Aorta (tissue), 5 donors: ENCODE measurements at regions not wholly inside any gene's neighbourhood (a gene's known extent, or its start where the extent isn't known, plus 50 kb on each side); places are given as distances from the start of the nearest gene placed in this dataset.
A peak's percentile ranks its signal among the peaks of the same experiment; 100 is the strongest.

Experiments
- ATAC-seq: fragments of 200-7000 bp; cut with Tn5 transposase; one replicate; pipeline ENCODE4 v1.9.1; 2022; ENCODE audit warnings: moderate library complexity; ENCODE audit not compliant: low FRiP score
- DNase-seq, 2 donors: peaks; one replicate each; pipeline ENCODE4 v3.0.0-alpha.2; 2020
- H3K27ac ChIP-seq, 2 donors: one replicate each; pipeline ENCODE4 v1.5.1; 2013; ENCODE audit warnings: low read length in 2 of 2, mild to moderate bottlenecking in 2 of 2, moderate library complexity in 2 of 2, control low read depth in 1 of 2, inconsistent platforms in 1 of 2, low read depth in 1 of 2
- H3K27me3 ChIP-seq, 2 donors: one replicate each; pipeline ENCODE4 v1.6.1; 2013; ENCODE audit warnings: control low read depth in 1 of 2, low read length in 1 of 2, mild to moderate bottlenecking in 1 of 2, moderate library complexity in 1 of 2; ENCODE audit not compliant: insufficient read depth in 2 of 2, control insufficient read depth in 1 of 2
- H3K36me3 ChIP-seq, 2 donors: one replicate each; pipeline ENCODE4 v1.6.1; 2013; ENCODE audit warnings: control low read depth in 1 of 2, low read length in 1 of 2, mild to moderate bottlenecking in 1 of 2; ENCODE audit not compliant: insufficient read depth in 2 of 2, control insufficient read depth in 1 of 2
- H3K4me1 ChIP-seq, 2 donors: one replicate each; pipeline ENCODE4 v1.6.1; 2013; ENCODE audit warnings: low read length in 2 of 2, control low read depth in 1 of 2, mild to moderate bottlenecking in 1 of 2, moderate library complexity in 1 of 2; ENCODE audit not compliant: insufficient read depth in 2 of 2, control insufficient read depth in 1 of 2
- H3K4me3 ChIP-seq, 2 donors: one replicate each; pipeline ENCODE4 v1.5.1; 2013; ENCODE audit warnings: low read length in 2 of 2, control low read depth in 1 of 2, mild to moderate bottlenecking in 1 of 2
- H3K9me3 ChIP-seq: one replicate; pipeline ENCODE4 v1.6.1; 2013; ENCODE audit warnings: mild to moderate bottlenecking, low read length; ENCODE audit not compliant: control insufficient read depth
- WGBS, 2 donors: extraction: QIAGEN DNeasy Blood & Tissue Kit; methylation state at CpG; one replicate each; pipeline ENCODE4 v1.1.7; 2013; 5-methylcytosine and 5-hydroxymethylcytosine counted together
- intact Hi-C, 2 donors: fragments of 100-400 bp; cut with DNase I; formaldehyde crosslinking; loops; one replicate each; pipeline versions ENCODE4 v1.14.2 to v1.15.0; 2022
- donor health status: healthy with polysubstance abuse.
- donor health status: Bipolar disorder and iron deficiency.
- donor health status: DM: no; HTN: no; CAD: no.
- donor health status: DM: no; HTN: no; CAD: no.
- donor health status: DM: yes; HTN: yes; CAD: no.

- Histone ChIP-seq H3K27me3 (no peaks in the 10 kb centered on the region), H3K36me3 (no peaks in the 10 kb centered on the region), H3K9me3 (no peaks in the 10 kb centered on the region), H3K27ac (peak overlapping the region; percentile 96 to 98), H3K4me1 (peaks cover 2 to 8% of the 10 kb centered on the region in 2 donors), H3K4me3 (no peak overlapping the region)
- WGBS, 2 donors: 25% methylated on average over 12 of the region's 12 CpGs
- ATAC-seq (peak; percentile 94), DNase-seq (peak; percentile 86 to 91)
- intact Hi-C loops: no loop called here
Observed at GRCh38 chr10:22849077-22849805, 78.6 kb upstream of the ARMC3 start.

DNA sequence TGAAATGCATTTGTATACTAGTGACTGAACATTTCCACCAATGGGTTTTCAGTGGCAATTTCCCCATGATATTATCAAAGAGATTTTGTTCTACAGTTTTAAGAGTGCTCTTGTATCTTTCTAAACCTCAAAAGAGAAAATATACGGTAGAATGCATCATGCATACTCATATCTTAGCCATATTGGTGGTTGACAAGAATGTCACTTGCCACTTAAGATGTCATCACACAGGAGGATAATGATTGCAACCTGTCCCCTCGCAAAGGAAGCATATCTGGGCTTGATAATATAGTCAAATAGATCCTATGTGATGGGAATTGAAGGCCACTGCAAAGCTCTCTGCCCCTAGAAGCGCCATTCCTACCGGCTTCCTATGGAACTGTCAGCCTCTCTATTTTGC is 79.3 kb upstream of the ARMC3 start:
- Histone ChIP-seq H3K27ac (peak overlapping the region; percentile 96 to 98), H3K27me3 (no peaks in the 10 kb centered on the region), H3K36me3 (no peaks in the 10 kb centered on the region), H3K9me3 (no peaks in the 10 kb centered on the region), H3K4me1 (peaks cover 2 to 9% of the 10 kb centered on the region in 2 donors), H3K4me3 (no peak overlapping the region)
- intact Hi-C loops: no loop called here
- DNase-seq: no peak
- no peak for ATAC-seq
- 94 to 96% methylated on average over 4 of the region's 4 CpGs for WGBS, 2 donors

DNA sequence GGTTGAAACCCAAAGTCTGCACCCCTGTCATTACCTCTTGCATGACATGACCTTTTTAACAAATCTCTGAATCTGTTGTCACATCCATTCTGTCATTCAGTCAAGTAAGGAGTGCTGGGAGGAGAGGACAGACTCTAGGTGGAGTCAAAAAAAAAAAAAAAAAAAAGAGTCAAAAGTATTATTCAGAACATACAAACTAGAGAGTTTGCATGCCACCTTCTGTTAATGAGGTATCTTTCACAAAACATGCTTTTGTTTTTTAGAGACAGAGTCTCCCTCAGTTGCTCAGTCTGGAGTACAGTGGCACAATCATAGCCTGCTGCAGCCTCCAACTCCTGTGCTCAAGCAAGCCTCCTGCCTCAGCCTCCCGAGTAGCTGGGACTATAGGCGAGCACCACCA is 81.6 kb upstream of the ARMC3 start:
- intact Hi-C loops: no loop called here
- ATAC-seq: no peak

GRCh38 chr10:22839639-22840038 is 88.2 kb upstream of the ARMC3 start:
- Histone ChIP-seq H3K27me3 (no peaks in the 10 kb centered on the region), H3K36me3 (no peaks in the 10 kb centered on the region), H3K4me1 (peaks cover 0 to 5% of the 10 kb centered on the region in 2 donors), H3K9me3 (no peaks in the 10 kb centered on the region), H3K27ac (no peak overlapping the region), H3K4me3 (no peak overlapping the region)
- no peak for DNase-seq
- 81 to 86% methylated on average over 5 of the region's 5 CpGs for WGBS, 2 donors
- intact Hi-C loops: no loop called here
- ATAC-seq: no peak

More for the DNA sequence above, 81.6 kb upstream of the ARMC3 start:
- Histone ChIP-seq H3K9me3 (no peaks in the 10 kb centered on the region), H3K27ac (no peak overlapping the region), H3K27me3 (no peaks in the 10 kb centered on the region), H3K4me3 (no peak overlapping the region), H3K36me3 (no peaks in the 10 kb centered on the region), H3K4me1 (peaks cover 0 to 9% of the 10 kb centered on the region in 2 donors)
- WGBS, 2 donors: 96 to 100% methylated on average over 2 of the region's 2 CpGs
- DNase-seq: no peak

DNA sequence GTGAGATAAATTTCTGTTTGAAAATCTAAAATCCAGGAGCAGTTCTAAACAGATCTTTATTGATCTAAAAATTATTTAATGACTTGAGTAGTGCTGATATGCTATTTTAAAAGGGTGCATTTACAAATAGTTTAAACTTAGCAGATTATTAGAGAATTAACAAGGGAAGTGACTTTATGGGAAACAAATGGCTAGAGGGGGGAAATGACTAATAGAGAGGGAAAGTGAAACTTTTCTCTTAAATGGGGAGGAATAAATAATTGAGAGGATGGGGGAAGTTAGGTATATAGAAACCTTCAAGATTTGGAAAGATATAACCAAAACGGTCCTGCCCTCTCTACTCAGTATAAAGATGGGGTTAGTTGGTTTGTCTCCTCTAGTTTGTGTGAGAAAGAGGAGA is 90.1 kb upstream of the ARMC3 start:
- H3K36me3 ChIP-seq: no peaks in the 10 kb centered on the region
- DNase-seq (no peak), ATAC-seq (no peak)
- H3K4me1 ChIP-seq: no peaks in the 10 kb centered on the region
- 77 to 90% methylated on average over 1 of the region's 1 CpG for WGBS, 2 donors
- intact Hi-C loops: no loop called here
- H3K27me3 ChIP-seq: no peaks in the 10 kb centered on the region
- no peak overlapping the region for H3K27ac ChIP-seq
- no peak overlapping the region for H3K4me3 ChIP-seq
- H3K9me3 ChIP-seq: no peaks in the 10 kb centered on the region

GRCh38 chr10:22837351-22837750 is 90.5 kb upstream of the ARMC3 start:
- intact Hi-C loops: no loop called here
- no peaks in the 10 kb centered on the region for H3K9me3 ChIP-seq
- WGBS, 2 donors: 75 to 78% methylated on average over 7 of the region's 7 CpGs
- no peak for DNase-seq
- H3K4me1 ChIP-seq: no peaks in the 10 kb centered on the region
- H3K36me3 ChIP-seq: no peaks in the 10 kb centered on the region
- no peak overlapping the region for H3K27ac ChIP-seq
- no peak overlapping the region for H3K4me3 ChIP-seq
- no peak for ATAC-seq
- no peaks in the 10 kb centered on the region for H3K27me3 ChIP-seq

DNA sequence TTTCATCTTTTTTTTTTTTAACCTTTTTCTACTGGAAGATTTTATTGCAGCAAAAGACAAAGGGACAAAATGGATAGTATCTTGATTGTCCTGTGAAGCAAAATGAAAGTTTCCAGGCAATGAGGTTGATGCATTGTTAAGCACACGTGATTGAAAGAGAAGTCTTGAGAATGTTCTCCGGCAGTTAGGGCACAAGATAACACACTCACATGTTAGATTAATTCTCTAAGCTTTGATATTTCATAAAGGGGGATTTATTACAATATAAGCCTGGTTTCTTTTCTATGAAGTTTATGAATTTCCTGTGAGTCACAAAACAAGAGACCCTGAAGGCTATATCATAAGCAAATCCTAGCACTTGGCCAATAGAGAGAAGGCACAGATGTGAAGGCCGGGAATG is 93.4 kb upstream of the ARMC3 start:
- DNase-seq (no peak), ATAC-seq (no peak)
- 80 to 87% methylated on average over 3 of the region's 3 CpGs for WGBS, 2 donors
- Histone ChIP-seq H3K36me3 (no peaks in the 10 kb centered on the region), H3K4me3 (no peak overlapping the region), H3K27ac (no peak overlapping the region), H3K27me3 (no peaks in the 10 kb centered on the region), H3K9me3 (no peaks in the 10 kb centered on the region), H3K4me1 (no peaks in the 10 kb centered on the region)
- intact Hi-C loops: no loop called here

GRCh38 chr10:22833781-22834180 is 94.1 kb upstream of the ARMC3 start:
- intact Hi-C loops: no loop called here
- ATAC-seq (no peak), DNase-seq (no peak)
- H3K4me1 ChIP-seq: no peaks in the 10 kb centered on the region
- H3K36me3 ChIP-seq: no peaks in the 10 kb centered on the region
- 61 to 66% methylated on average over 1 of the region's 1 CpG for WGBS, 2 donors
- H3K9me3 ChIP-seq: no peaks in the 10 kb centered on the region
- H3K27me3 ChIP-seq: no peaks in the 10 kb centered on the region
- no peak overlapping the region for H3K27ac ChIP-seq
- no peak overlapping the region for H3K4me3 ChIP-seq

DNA sequence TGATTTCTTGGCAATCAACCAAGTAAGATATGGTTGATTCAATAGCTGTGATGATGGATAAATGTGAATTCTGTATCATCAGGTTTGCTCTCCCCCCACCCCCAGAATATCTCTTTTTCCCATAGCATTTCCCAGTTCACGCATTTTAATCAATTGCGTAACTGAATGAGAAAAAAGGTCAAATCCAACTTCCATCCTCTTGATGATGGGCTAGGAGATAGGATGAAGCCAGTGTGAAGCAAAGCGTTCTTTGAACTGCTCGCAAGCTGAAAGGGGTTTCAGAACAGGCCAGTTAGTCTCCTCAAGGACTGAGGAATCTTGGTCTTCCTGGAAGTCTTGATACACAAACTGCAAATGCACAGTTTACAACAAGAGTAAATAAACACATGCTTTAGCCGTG is 94.5 kb upstream of the ARMC3 start:
- ATAC-seq: no peak
- 97 to 99% methylated on average over 5 of the region's 5 CpGs for WGBS, 2 donors

More for the DNA sequence above, 94.5 kb upstream of the ARMC3 start:
- H3K4me3 ChIP-seq: no peak overlapping the region
- no peaks in the 10 kb centered on the region for H3K4me1 ChIP-seq
- no peak overlapping the region for H3K27ac ChIP-seq
- DNase-seq: no peak
- H3K27me3 ChIP-seq: no peaks in the 10 kb centered on the region
- no peaks in the 10 kb centered on the region for H3K36me3 ChIP-seq
- intact Hi-C loops: no loop called here
- H3K9me3 ChIP-seq: no peaks in the 10 kb centered on the region
